ENCODE measurements at regions not wholly inside any gene's neighbourhood (a gene's known extent, or its start where the extent isn't known, plus 50 kb on each side); places are given as distances from the start of the nearest gene placed in this dataset.

DNA sequence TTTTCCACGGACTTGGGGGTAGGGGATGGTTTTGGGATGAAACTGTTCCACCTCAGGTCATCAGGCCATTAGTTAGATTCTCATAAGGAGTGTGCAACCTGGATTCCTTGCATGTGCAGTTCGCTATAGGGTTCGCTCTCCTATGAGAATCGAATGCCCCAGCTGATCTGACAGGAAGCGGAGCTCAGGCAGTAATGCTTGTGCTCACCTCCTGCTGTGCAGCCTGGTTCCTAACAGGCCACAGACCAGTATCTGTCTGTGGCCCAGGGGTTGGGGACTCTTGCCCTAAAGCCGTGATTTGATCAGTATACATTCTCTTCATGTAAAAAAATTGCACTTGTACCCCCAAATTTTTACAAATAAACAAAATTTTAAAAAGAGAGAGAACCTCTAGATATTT is 219.4 kb upstream of the CPNE8 start:
- no peak for DNase-seq

DNA sequence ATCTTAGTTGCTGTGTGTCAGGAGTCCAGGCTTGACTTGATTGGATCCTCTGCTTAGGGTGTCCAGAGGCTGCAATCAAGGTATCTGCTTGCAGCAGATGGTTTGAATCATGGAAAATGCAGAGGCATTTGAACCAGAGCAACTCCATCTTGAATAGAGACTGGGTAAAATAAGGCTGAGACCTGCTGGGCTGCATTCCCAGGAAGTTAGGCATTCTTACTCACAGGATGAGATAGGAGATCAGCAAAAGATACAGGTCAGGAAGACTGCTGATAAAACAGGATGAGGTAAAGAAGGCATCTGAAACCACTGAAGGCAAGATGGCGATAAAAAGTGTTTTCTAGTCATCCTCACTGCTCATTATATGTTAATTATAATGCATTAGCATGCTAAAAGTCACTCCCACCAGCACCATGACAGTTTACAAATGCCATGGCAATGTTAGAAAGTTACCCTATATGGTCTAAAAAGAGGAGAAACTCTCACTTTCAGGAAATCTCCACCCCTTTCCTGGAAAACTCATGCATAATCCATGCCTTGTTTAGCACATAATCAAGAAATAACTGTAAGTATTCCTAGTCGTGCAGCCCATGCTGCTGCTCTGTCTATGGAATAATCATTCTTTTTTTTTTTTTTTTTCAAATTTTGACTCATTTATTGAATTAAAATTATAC is 218.3 kb upstream of the CPNE8 start:
- DNase-seq, result no peak

DNA sequence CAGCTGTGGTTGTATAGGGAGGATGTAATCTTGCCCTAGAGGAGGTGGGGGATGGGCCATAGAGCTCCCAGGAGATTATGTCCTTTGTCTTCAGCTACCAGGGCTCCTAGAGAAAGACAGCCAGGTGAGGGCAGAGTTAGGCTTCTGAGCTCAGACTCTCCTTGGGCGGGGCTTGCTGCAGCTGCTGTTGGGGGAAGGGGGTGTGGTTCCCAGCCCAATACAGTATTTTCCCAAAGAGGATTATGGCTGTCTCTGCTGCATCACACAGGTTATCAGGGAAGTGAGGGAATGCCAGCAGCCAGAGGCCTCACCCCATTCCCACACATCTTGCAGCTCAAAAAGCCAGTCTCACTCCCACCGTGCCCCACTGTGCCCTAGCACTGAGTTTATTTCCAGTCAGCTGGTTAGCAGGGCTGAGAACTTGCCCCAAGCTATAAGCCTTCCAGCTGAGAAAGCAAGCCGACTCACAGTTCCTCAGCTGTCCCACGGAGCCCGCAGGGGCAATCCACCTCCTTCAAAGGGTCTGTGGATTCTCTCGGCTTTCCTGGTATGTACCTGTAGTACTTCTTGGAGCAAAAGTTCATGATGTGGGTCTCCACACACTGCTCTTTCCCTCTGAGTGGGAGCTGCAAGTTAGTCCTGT is 217.3 kb upstream of the CPNE8 start:
- no peak for DNase-seq

DNA sequence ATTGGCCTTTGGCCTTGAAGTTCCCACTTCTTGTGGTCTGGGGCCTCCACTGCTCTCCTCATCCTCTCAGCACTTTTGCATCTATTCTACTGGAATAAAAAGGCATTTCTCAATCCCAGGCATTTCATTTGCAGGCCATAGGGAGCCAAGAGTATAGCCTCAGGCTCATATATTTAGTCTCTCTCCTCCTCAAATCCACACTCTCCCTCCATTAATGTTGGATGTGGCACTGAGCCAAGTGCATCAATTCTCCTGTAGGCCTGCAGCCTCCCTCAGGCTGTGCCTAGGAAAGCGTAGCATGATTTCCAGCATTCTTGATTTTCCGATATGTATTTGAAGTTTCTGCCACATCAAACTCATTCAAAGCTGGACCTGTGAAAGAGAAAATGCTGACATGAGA is 211.5 kb upstream of the CPNE8 start:
- DNase-seq, result no peak

DNA sequence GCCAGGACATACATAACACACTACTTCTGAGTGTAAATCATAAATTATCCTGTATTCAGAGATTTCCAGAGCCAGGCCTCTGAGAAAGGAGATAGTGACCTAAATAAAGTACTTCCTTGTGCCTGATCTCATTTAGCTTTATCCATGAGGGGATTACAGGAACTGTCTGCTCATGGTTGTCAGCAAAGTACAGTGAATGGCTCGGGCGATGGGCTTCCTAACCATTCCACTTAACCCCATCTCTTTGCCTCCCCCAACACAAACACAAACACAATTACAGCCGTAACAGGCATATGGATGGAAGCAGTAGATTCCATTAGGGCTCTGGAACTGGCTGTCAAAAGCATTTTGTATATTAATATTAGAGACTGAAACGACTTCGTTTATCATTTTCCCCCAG is 206.7 kb upstream of the CPNE8 start:
- no peak for DNase-seq

DNA sequence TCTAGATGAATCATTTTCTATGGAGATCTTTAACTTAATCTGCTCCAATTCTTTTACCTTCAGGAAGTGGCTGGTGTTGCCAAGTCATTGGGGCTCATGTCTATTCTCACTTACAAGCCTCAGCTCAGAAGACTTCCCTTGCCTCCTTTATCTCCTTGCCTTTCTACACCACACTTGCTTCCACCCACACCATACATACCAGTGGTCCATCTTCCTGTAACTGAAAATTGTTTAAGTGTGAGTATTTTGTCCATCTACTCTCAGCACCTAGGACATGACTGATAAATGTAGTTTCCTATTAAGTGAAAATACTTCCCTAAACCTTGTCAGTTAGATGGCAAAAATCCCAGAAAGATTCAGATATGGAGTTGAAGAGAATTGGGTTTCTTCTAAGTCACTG is 199.7 kb upstream of the CPNE8 start:
- no peak for DNase-seq

DNA sequence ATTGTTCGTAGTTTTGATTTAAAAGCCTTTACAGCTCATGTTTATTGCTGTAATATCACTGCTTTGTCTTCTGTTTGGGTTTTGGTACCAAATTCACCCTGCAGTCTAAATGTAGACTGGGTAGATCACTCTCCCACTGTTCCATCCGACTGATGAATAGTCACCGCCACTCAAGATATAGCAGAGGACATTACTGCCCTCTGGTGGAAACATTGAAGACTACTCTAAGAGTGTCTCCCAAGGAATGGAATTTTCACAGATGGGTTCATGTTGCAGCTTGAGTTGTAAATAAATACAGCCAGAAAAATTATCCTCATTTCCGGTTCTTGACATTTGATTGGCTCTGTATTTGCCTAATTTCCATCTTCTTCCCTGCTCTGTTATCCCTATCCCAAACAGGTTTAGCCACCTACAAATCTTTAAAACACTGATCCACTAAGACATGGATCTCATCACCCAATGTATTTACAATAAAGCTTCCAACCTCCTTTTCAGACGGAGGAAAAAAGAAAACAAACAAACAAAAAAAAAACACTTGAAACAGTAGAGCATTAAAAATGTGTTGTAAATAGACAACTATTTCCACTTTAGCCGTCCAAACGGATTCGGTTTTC is 198.3 kb upstream of the CPNE8 start:
- peak; percentile 11 for DNase-seq

DNA sequence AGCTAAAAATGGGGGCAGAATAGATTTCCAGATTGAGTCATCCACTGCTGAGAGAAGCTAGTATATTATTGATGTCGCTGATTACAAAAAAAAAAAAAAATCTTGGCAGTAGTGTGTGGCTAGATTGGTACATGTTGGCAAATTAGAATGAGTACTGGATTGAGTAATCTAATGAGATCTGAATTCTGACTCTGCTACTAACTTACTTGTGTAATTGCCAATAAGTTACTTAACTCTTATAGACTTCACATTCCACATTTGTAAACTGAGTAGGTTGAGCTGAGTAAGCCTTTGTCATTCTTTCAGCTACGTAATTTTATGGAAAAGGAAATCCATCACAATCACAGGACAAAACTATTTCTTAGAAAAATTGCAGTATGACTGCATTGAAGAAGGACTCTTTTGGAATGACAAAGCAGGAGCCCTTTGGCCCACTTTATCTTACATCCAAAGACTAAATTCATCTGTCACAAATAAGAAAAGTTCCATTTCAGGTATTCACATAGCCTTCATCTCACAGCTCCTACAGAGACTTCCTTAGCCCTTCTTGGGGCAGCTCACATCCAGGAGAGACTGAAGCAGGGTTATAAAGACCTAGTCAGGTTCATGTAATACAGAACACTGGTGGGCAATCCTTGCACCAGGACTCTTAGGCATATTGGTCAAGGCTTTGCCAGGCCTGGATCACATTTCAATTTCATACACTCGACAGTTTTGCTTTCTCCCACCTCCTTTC is 197.3 kb upstream of the CPNE8 start:
- no peak for DNase-seq

DNA sequence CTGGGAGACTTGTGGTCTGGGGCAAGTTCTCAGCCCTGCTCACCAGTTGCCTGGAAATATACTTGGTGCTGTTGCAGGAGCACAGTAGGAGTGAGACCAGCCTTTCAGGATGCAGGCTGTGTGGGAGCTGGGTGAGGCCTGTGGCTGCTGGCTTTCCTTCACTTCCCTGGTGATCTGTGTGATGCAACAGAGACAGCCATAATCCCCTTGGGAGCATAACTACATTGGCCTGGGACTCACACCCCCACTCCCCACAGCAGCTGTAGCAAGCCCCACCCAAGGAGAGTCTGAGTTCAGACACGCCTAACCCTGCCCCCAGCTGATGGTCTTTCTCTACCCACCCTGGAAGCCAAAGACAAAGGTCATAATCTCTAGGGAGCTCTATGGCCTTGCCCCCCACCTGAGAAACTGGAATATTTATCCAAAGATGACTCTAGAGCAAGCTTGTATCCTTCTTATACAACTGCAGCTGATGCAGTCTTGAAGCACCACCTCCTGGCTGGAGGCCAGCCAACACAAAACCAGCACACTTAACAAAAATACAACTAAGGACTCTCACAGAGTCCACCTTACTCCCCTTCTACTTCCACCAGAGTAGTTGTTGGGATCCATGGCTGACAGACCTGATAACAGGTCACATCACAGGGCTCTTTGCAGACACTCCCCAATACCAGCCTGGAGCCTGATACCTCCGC is 190.4 kb upstream of the CPNE8 start:
- no peak for DNase-seq

DNA sequence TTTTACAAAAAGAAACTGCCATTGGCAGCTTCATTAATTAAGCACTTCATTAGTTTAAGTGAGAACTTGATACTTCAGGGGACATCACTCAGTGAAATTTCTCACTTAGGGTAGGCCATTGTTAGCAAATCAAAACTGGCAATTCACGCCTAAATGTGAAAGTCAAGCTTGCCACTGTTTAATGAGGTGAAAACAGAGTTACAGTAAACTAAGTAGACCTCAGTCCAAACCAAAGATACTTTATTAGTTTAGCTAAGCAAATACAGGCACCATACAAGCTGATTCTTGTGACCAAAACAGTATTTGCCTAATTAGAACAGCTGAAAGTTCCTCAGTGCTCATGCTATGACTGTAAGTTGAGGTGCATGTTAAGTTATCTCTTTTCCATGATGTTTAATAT is 176.5 kb upstream of the CPNE8 start:
- no peak for DNase-seq

DNA sequence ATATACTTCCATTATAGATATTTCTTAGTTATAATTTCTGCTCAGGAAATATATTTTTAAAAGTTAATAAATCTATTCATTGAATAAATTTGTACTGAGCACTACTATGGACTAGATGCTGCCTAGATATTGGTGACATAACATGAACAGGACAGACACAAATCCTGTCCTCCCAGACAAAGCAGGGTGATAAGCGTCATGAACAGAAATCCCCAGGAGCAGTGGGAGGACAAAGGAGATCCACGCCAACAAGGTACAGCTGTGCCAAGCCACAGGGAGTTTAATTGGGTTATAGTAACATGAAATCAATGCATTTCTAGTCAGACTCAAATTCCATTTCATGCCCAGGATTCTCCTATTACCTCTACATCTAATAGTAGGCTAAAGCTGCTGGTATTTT is 171.8 kb upstream of the CPNE8 start:
- DNase-seq, result no peak

DNA sequence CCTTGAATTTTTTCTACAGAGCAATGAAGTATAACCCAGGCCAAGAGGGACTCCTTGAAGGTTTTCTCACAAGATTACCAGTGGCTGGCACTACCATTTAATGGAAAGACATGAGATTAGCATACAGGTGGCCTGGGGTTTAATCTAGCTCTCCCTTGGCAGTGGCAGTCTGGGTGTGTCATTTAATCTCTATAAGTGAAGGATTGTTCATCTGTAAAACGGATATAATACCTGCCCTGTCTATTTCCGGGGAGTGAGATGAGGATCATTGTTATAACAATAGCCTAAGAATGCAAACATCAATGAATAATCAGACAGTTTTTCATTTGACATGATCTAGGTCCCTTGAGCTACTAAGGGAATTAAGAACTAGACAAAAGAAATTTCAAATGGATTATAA is 168.7 kb upstream of the CPNE8 start:
- DNase-seq, result no peak

DNA sequence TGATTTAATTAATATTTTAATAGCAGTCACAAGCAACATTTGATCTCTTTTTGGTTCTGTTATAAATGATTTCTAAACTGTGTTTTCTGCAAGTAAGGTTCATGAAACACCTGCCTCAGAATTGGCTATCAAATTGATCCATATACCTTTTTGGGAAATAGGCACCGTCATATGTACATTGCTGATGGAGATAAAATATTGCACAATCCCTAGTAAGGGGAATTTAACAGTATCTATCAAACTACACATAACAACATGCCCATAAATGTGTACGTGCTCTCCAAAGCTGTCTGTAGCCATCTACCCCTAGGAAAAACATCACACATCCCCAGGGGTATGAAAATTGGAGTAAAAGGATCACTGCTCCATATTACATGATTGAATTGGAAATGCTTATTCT is 167.3 kb upstream of the CPNE8 start:
- no peak for DNase-seq

DNA sequence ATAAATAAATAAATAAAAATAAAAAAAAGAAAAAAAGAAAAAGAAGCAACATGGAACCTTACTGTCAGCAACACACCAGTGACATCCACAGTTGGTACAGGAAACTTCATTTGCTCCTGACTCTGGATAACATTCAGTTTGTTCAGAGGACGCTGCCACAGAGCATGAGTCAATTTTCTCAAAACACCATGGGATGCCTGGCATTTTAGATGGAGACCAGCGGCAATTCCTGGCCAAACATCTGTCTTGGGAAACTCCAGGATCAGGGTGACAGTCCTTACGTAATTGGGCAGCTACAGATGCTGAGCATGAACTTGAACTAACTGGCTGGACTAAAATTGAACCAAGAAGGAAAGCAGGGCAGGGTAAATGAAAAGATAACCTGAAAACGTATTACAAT is 166.2 kb upstream of the CPNE8 start:
- DNase-seq, result no peak

DNA sequence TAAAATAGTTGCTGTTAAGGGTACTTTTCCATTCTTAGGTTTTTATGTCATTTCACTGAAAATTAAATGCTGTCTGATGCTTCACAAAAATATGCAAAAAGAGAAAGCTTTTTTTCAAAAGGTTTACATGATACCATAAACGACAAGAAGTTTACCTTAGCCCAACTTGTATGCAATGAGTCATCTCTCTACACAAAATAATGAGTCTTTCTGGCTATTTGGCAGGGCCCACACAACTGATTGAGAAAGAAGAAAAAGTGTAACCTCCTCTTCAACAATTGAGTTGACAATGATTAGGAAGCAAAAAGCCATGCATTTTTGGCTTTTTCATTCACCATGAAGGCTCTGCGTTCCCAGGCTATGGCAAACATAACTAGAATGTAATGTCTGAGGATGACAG is 165.4 kb upstream of the CPNE8 start:
- no peak for DNase-seq

DNA sequence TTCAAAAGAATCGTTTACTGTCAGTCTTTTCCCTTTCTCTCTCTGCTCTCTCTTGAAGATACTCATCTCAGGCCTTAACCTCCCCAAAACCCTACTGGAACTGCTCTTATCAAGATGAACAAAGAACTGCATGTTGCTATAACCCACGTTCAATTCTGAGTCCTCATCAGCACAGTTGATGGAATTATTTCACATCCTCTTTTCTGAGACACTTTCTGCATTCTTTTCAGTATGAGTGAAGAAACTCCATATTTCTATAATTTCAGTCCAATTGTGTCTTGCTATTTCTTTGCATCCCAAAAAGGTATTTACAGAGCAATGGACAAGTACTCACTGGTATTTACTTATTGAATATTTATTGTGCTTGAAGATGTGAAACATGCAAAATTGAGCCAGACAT is 160.1 kb upstream of the CPNE8 start:
- no peak for DNase-seq

DNA sequence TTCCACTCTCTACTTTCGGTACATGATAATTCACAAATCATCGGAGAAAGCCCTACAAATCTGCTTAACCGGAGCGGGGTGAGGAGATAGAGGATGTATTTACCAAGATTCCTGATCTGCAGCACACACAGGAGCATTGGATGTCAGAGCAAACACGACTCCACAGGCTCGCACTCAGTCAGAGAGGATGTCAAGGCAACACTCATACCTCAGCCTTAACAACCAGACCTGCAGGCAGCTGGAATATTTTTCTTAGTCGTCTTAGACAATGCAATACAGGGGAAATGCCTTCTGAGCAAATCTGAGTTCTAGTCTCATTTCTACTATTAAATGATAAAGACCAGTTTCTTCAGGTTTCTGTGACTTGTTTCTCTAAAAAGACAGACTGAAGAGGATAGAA is 159.3 kb upstream of the CPNE8 start:
- no peak for DNase-seq

DNA sequence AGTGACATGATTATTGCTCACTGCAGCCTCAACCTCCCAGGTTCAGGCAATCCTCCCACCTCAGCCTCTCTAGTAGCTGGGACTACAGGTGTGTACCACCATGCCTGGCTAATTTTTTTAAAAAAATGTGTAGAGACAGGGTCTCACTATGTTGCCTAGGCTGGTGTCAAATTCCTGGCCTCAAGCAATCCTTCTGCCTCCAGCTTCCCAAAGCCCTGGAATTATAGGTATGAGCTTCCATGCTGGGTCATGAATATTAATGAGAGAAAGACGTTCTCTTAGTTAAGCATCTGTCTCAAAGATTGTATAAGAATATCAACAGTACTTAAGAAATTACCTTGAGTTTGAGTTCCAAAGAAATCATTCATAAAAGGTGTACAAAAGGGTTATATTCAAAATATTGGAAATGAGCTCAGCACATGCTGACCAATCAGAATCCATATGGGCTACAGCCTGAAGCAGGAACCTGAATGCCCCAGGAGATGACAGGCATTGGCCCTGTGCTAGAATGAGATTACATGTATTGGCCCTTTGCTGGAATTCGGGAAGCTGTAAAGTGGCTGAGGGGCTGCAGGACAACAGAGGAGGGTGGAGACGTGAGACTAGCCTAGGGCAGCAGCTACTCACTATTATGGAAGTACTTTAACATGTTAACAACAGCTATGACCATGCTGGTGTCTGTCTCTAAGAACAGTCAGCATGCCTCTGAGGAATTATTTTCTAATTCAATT is 157.0 kb upstream of the CPNE8 start:
- no peak for DNase-seq

DNA sequence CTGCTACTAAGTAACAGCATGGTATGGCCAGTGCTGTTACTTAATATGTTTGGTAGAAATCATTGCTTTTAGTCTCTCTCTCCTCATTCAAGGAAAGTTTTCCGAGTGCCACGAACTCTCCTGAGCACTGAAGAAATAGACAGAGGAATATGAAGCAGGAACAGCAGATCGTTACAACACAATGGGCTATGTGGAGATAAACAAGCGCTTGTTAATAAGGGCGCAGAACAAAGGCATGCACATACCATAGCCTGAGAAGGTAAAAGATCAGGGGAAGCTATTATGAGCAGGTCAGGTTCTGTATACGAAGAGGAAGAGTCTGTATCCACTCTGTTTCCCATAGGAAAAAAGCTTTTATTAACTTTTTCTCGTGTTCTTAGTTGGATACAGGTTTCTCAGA is 156.2 kb upstream of the CPNE8 start:
- DNase-seq, result no peak

DNA sequence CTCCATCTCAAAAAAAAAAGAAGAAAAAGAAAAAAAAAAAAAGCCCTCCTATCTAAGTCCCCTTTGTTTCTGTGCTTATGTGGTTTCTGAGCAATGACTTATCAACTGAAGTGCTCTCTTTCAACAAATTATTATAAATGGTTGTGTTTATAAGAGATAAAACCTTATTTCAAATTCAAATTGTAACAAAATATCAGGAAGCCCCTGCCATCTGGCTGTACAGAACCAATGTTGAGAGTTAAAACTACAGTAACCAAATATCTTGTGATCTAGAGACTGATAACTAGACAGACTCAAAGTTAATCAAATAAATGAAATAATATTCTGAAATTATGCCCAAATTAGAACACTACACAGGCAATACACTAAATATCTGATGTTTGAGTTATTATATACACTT is 143.0 kb upstream of the CPNE8 start:
- DNase-seq, result no peak

DNA sequence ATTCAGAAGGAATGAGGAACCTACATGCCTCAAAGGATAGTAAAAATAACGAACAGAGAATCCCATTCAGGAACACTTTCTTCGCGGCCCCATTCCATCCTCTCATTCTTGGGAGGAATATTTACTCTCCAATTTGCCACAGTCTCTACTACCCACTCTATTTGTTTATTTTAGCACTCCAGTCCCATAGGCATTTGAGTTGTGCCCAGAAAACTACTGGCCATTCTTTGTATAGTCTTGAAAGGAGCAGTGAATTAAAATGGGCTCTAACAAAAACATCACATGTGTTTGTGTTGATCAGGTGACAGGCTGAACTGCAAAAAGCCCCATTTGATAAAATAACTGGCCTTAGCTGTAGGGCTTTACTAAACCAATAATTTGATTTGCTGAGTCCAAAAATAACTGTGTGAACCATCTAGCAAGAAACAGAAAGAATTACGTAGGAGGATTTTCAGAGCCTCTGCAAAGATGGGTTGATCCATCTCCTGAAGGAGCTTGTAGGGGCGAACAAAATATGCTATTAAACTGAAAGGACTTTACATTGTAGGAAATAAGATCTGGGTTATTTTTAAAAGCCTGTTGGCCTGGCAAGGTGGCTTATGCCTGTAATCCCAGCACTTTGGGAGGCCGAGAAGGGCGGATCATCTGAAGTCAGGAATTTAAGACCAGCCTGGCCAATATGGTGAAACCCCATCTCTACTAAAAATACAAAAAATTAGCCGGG is 142.3 kb upstream of the CPNE8 start:
- no peak for DNase-seq

DNA sequence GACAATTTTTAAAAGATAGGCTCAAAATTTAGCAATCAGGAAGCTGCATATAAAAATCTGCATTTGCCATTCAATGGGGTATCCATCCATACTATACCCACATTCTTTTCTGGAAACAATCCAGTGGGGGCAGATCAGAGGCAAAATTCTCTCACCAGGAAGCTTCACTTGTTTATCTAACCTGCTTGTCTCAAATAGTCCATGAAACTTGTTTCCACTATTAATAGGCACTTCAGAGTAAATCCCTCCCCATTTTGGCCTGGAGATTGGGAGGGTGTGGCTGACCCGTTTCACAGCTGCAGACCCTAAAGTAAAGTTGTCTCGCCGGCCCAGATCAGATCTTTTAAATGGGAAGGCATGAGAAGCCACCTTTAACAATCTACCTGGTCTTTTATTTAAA is 139.4 kb upstream of the CPNE8 start:
- DNase-seq, result no peak
